ENCODE measurements at regions not wholly inside any gene's neighbourhood (a gene's known extent, or its start where the extent isn't known, plus 50 kb on each side); places are given as distances from the start of the nearest gene placed in this dataset.
"Not testable (repeated sequence)": the region's sequence is repeated elsewhere in the genome, so short reads cannot be mapped to it uniquely, and the experiment has no call there.

GRCh38 chr17:70327279-70327678 lies 157.9 kb downstream of the KCNJ2 start:
- no peak for DNase-seq (ENCODE audit: low read depth)
- TF ChIP-seq CTCF (IDR thresholded peaks at IDR 0.05; ENCODE audit: insufficient read depth, low read length, poor library complexity, severe bottlenecking): no peak
- Histone ChIP-seq H3K36me3 (ENCODE audit: control insufficient read depth, insufficient read depth, low read length) (no peaks in the 10 kb centered on the region), H3K27me3 (ENCODE audit: control insufficient read depth, insufficient read depth, low read length) (no peaks in the 10 kb centered on the region), H3K4me3 (ENCODE audit: low read depth, low read length) (no peak overlapping the region)

- no peaks in the 10 kb centered on the region for H3K36me3 ChIP-seq (ENCODE audit: control insufficient read depth, insufficient read depth, low read length)
- no peak overlapping the region for H3K4me3 ChIP-seq (ENCODE audit: low read depth, low read length)
- no peak for TF ChIP-seq CTCF (IDR thresholded peaks at IDR 0.05; ENCODE audit: insufficient read depth, low read length, poor library complexity, severe bottlenecking)
- no peak for DNase-seq (ENCODE audit: low read depth)
- H3K27me3 ChIP-seq (ENCODE audit: control insufficient read depth, insufficient read depth, low read length): no peaks in the 10 kb centered on the region
Measured at GRCh38 chr17:70327723-70328122, 158.4 kb downstream of the KCNJ2 start.

GRCh38 chr17:70329721-70330120 lies 160.4 kb downstream of the KCNJ2 start:
- DNase-seq (ENCODE audit: low read depth): no peak
- Histone ChIP-seq H3K4me3 (ENCODE audit: low read depth, low read length) (no peak overlapping the region), H3K27me3 (ENCODE audit: control insufficient read depth, insufficient read depth, low read length) (no peaks in the 10 kb centered on the region), H3K36me3 (ENCODE audit: control insufficient read depth, insufficient read depth, low read length) (no peaks in the 10 kb centered on the region)
- no peak for TF ChIP-seq CTCF (IDR thresholded peaks at IDR 0.05; ENCODE audit: insufficient read depth, low read length, poor library complexity, severe bottlenecking)

DNA sequence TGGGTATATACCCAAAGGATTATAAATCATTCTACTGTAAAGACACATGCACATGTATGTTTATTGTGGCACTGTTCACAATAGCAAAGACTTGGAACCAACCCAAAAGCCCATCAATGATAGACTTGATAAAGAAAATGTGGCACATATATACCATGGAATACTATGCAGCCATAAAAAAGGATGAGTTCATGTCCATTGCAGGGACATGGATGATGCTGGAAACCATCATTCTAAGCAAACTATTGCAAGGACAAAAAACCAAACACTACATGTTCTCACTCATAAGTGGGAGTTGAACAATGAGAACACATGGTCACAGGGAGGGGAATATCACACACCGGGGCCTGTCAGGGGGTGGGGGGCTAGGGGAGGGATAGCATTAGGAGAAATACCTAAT lies 161.7 kb downstream of the KCNJ2 start:
- H3K4me3 ChIP-seq (ENCODE audit: low read depth, low read length); DNase-seq (ENCODE audit: low read depth); H3K27me3 ChIP-seq (ENCODE audit: control insufficient read depth, insufficient read depth, low read length); H3K36me3 ChIP-seq (ENCODE audit: control insufficient read depth, insufficient read depth, low read length): not testable (repeated sequence)

- H3K4me3 ChIP-seq (ENCODE audit: low read depth, low read length): no peak overlapping the region
- H3K36me3 ChIP-seq (ENCODE audit: control insufficient read depth, insufficient read depth, low read length): no peaks in the 10 kb centered on the region
- no peaks in the 10 kb centered on the region for H3K27me3 ChIP-seq (ENCODE audit: control insufficient read depth, insufficient read depth, low read length)
- no peak for TF ChIP-seq CTCF (IDR thresholded peaks at IDR 0.05; ENCODE audit: insufficient read depth, low read length, poor library complexity, severe bottlenecking)
- no peak for DNase-seq (ENCODE audit: low read depth)
Measured at GRCh38 chr17:70332356-70333210, 163.3 kb downstream of the KCNJ2 start.

DNA sequence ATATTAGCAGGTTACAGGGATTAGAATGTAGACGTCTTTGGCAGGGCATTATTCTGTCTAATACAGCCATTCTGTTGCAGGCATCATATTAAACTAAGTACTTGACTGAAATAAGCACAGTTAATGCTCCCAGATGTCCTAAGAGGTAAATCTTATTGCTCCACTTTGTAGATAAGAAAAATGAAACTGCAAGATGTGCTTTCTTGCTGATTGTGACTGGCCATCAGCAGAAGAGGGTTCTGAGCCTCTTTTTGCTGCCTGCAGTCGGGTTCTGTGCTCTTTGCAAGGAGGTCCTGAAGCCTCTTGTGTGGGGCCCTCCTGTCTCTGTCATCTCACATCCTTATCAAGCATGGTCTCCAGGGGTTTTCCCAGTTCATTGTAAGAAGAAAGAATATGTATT lies 167.1 kb downstream of the KCNJ2 start:
- Histone ChIP-seq H3K4me3 (ENCODE audit: low read depth, low read length) (no peak overlapping the region), H3K36me3 (ENCODE audit: control insufficient read depth, insufficient read depth, low read length) (no peaks in the 10 kb centered on the region), H3K27me3 (ENCODE audit: control insufficient read depth, insufficient read depth, low read length) (no peaks in the 10 kb centered on the region)
- DNase-seq (ENCODE audit: low read depth): no peak
- no peak for TF ChIP-seq CTCF (IDR thresholded peaks at IDR 0.05; ENCODE audit: insufficient read depth, low read length, poor library complexity, severe bottlenecking)
